HepG2 (cell line): ENCODE measurements at regions not wholly inside any gene's neighbourhood (a gene's known extent, or its start where the extent isn't known, plus 50 kb on each side); places are given as distances from the start of the nearest gene placed in this dataset.

Experiments
- ATAC-seq: fragments of 200-7000 bp; cut with Tn5 transposase; 3 replicates; pipeline ENCODE4 v1.9.1; 2020; ENCODE audit warnings: mild to moderate bottlenecking, moderate library complexity
- BruUV-seq: library from RNA; stranded (reverse); fragments of 400-500 nt; replicated peaks from 2 replicates; lab custom pipeline; 2021; lab: Mats Ljungman, UMichigan
- CTCF ChIA-PET: fragments of 300-600 bp; formaldehyde crosslinking; extraction: SDS; loops from one replicate; lab custom pipeline; 2021; ENCODE audit warnings: low total read pairs, inconsistent platforms, low intra/inter-chr PET ratio; lab: Yijun Ruan, JAX
- POLR2A ChIA-PET: fragments of 350-600 bp; sonication (Branson Sonifier 250); formaldehyde crosslinking; loops from one replicate; lab custom pipeline; 2020; ENCODE audit warnings: antibody characterized with exemption, inconsistent platforms; lab: Yijun Ruan, JAX
- DNase-seq: peaks from one replicate; pipeline ENCODE4 v3.0.0-alpha.2; 2015; ENCODE audit warnings: low spot score
- FAIRE-seq: peaks from 3 replicates; lab custom pipeline; 2011; peaks lifted over from hg19 to GRCh38; lab: Jason Lieb, UNC
- H2AFZ ChIP-seq: one replicate; pipeline ENCODE4 v1.6.1; 2011; ENCODE audit warnings: low read length, inconsistent platforms
- H3K27ac ChIP-seq: fragments of 300-600 bp; 3 replicates; pipeline ENCODE4 v1.8.0; 2011; ENCODE audit warnings: mixed run types, mild to moderate bottlenecking, mixed read lengths, low read length, inconsistent platforms; ENCODE audit not compliant: insufficient read depth; ENCODE audit errors: extremely low read length
- H3K27me3 ChIP-seq, 2 experiments: fragments of 200-600 bp in 1 of 2; 2 replicates in 1 of 2; 3 replicates in 1 of 2; pipeline versions ENCODE4 v1.6.0 to v1.8.0; 2011; ENCODE audit warnings: low read length in 2 of 2, mild to moderate bottlenecking in 2 of 2, moderate library complexity in 2 of 2, inconsistent platforms in 1 of 2; ENCODE audit not compliant: insufficient read depth in 2 of 2, control insufficient read depth in 1 of 2
- H3K36me3 ChIP-seq, 2 experiments: fragments of 200-600 bp in 1 of 2; replicated peaks in 1 of 2; 2 replicates in 1 of 2; 3 replicates in 1 of 2; pipeline versions ENCODE4 v1.5.1 to v1.8.0; 2011; ENCODE audit warnings: low read length in 2 of 2, inconsistent platforms in 1 of 2; ENCODE audit not compliant: insufficient read depth in 2 of 2, control insufficient read depth in 1 of 2
- H3K4me1 ChIP-seq: 2 replicates; pipeline ENCODE4 v1.5.1; 2012; ENCODE audit warnings: low read length, inconsistent platforms; ENCODE audit not compliant: insufficient read depth
- H3K4me2 ChIP-seq: 2 replicates; pipeline ENCODE4 v1.6.0; 2011; ENCODE audit warnings: low read depth, low read length, inconsistent platforms
- H3K4me3 ChIP-seq, 3 experiments: fragments of 200-600 bp in 1 of 3; sonication (generic), shearing (Covaris generic) in 1 of 3; replicated peaks in 1 of 3; 2 replicates each; pipeline ENCODE4 v1.5.1; 2011 to 2016; ENCODE audit warnings: low read length in 3 of 3, inconsistent platforms in 2 of 3, low read depth in 2 of 3, mild to moderate bottlenecking in 2 of 3, control low read depth in 1 of 3, mixed read lengths in 1 of 3; ENCODE audit not compliant: insufficient read depth in 1 of 3
- H3K79me2 ChIP-seq: one replicate; pipeline ENCODE4 v1.6.1; 2011; ENCODE audit warnings: low read length, inconsistent platforms; ENCODE audit not compliant: insufficient read depth
- H3K9ac ChIP-seq: 2 replicates; pipeline ENCODE4 v1.6.0; 2011; ENCODE audit warnings: mild to moderate bottlenecking, low read depth, low read length, inconsistent platforms; ENCODE audit not compliant: insufficient read depth
- H3K9me3 ChIP-seq: 2 replicates; pipeline ENCODE4 v1.5.1; 2012; ENCODE audit warnings: mild to moderate bottlenecking, low read length
- H4K20me1 ChIP-seq: 2 replicates; pipeline ENCODE4 v1.6.0; 2011; ENCODE audit warnings: inconsistent platforms, mild to moderate bottlenecking, low read length, moderate library complexity; ENCODE audit not compliant: insufficient read depth
- ATF7-NPFF ChIP-seq: sonication (generic); formaldehyde crosslinking; IDR thresholded peaks from 2 replicates; pipeline ENCODE4 v1.8.1; 2023; ENCODE audit warnings: mild to moderate bottlenecking, low read depth, missing genetic modification reagents, moderate library complexity
- KLF12 ChIP-seq: sonication (generic); formaldehyde crosslinking; IDR thresholded peaks from 2 replicates; pipeline ENCODE4 v1.4.0; 2020; ENCODE audit warnings: missing genetic modification reagents, borderline replicate concordance
- MED8 ChIP-seq: sonication (generic); formaldehyde crosslinking; IDR thresholded peaks from 2 replicates; pipeline ENCODE4 v1.8.1; 2023; ENCODE audit warnings: mild to moderate bottlenecking, missing genetic modification reagents; ENCODE audit not compliant: insufficient replicate concordance
- MEIS2 ChIP-seq: sonication (generic); formaldehyde crosslinking; IDR thresholded peaks from 2 replicates; pipeline ENCODE4 v1.9.0; 2021; ENCODE audit warnings: mild to moderate bottlenecking, missing genetic modification reagents
- NFE2 ChIP-seq: sonication (generic); formaldehyde crosslinking; IDR thresholded peaks from 2 replicates; pipeline ENCODE4 v1.4.0; 2020; ENCODE audit warnings: missing genetic modification reagents
- NFYC ChIP-seq: IDR thresholded peaks from 2 replicates; pipeline ENCODE4 v1.6.1; 2016; ENCODE audit warnings: missing genetic modification reagents, missing compliant biosample characterization
- ONECUT2 ChIP-seq: sonication (generic); formaldehyde crosslinking; IDR thresholded peaks from 2 replicates; pipeline ENCODE4 v1.4.0; 2020; ENCODE audit warnings: missing genetic modification reagents
- RBM39 ChIP-seq: fragments of 200-400 bp; formaldehyde crosslinking; IDR thresholded peaks from one replicate; pipeline ENCODE4 v1.6.1; 2018; ENCODE audit warnings: antibody characterized with exemption, mild to moderate bottlenecking, low read depth, low read length; ENCODE audit not compliant: poor library complexity, severe bottlenecking
- TBX3 ChIP-seq: fragments of 450-650 bp; IDR thresholded peaks from 2 replicates; pipeline ENCODE4 v1.6.1; 2017; ENCODE audit warnings: antibody characterized with exemption, mild to moderate bottlenecking, inconsistent platforms, borderline replicate concordance
- TGIF2 ChIP-seq: IDR thresholded peaks from 2 replicates; pipeline ENCODE4 v1.6.1; 2016; ENCODE audit warnings: control low read depth, missing compliant biosample characterization
- ZNF256 ChIP-seq: sonication (generic); formaldehyde crosslinking; conservative IDR thresholded peaks from 2 replicates; pipeline ENCODE4 v1.4.0; 2020; ENCODE audit warnings: missing genetic modification reagents
- ZNF557 ChIP-seq: sonication (generic); formaldehyde crosslinking; IDR thresholded peaks from 2 replicates; pipeline ENCODE4 v1.4.0; 2020; ENCODE audit warnings: missing genetic modification reagents
- WGBS: methylation state at CpG from one replicate; pipeline ENCODE4 v1.1.6; 2017; ENCODE audit warnings: low lambda C conversion rate; 5-methylcytosine and 5-hydroxymethylcytosine counted together
- in situ Hi-C: cut with HindIII; loops from 2 replicates; pipeline ENCODE4 v1.10.0; 2017; ENCODE audit warnings: low pct_unique_long_range_greater_than_20kb; ENCODE audit not compliant: extremely low pct_ligation_motif_present
- intact Hi-C: fragments of 100-400 bp; cut with micrococcal nuclease; formaldehyde crosslinking; loops from one replicate; pipeline ENCODE4 v1.10.0; 2022; ENCODE audit not compliant: unreplicated experiment
- TF ChIP-seq, protein P1 (sequence below): sonication (generic); formaldehyde crosslinking; IDR thresholded peaks from 2 replicates; pipeline ENCODE4 v1.5.0; 2020; ENCODE audit warnings: missing genetic modification reagents, mild to moderate bottlenecking, borderline replicate concordance
- TF ChIP-seq, protein P2 (sequence below): sonication (generic); formaldehyde crosslinking; IDR thresholded peaks from 2 replicates; pipeline ENCODE4 v1.5.0; 2020; ENCODE audit warnings: missing genetic modification reagents

DNA sequence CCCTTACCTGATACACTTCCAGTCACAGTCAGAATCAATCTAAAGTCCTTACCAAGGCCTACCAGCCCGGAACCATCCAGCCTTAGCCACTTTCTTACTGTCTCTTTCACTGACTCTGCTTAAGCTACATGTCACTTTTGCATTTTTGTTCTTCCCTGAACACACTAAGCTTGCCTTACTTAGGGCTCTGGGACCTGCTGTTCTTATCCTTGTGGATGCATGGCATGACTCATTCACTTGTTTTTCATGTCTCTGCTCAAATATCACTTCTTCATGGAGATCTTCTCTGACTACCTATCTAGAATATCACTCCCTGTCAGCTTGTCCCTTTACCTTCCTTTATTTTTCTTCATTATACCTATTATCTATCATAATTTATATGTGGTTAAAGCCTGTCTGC lies 65.6 kb upstream of the ZDHHC17 start:
- in situ Hi-C loops (no loop called here), intact Hi-C loops (no loop called here)
- 10% methylated on average over 1 of the region's 1 CpG for WGBS
- Histone ChIP-seq H3K27me3 (peaks cover 0 to 3% of the 10 kb centered on the region in 2 experiments; a peak in 2 of 5 replicates), H3K4me1 (no peaks in the 10 kb centered on the region), H3K4me3 (no peak overlapping the region), H2AFZ (no peak overlapping the region), H3K9me3 (no peaks in the 10 kb centered on the region), H3K9ac (no peak overlapping the region), H3K27ac (no peak overlapping the region), H3K36me3 (no peaks in the 10 kb centered on the region), H3K4me2 (no peak overlapping the region), H4K20me1 (no peaks in the 10 kb centered on the region), H3K79me2 (no peaks in the 10 kb centered on the region)
- ATAC-seq (no peak), DNase-seq (no peak), FAIRE-seq (no peak)
- TF ChIP-seq TGIF2 (CRISPR knock-in tag), result no peak
- TF ChIP-seq ZNF256, result no peak
- TF ChIP-seq KLF12 (CRISPR knock-in tag), result no peak
- TF ChIP-seq RBM39, result no peak
- TF ChIP-seq NFE2 (CRISPR knock-in tag), result no peak
- no peak for TF ChIP-seq ATF7-NPFF
- no peak for TF ChIP-seq MEIS2
- TF ChIP-seq, protein P1, sequence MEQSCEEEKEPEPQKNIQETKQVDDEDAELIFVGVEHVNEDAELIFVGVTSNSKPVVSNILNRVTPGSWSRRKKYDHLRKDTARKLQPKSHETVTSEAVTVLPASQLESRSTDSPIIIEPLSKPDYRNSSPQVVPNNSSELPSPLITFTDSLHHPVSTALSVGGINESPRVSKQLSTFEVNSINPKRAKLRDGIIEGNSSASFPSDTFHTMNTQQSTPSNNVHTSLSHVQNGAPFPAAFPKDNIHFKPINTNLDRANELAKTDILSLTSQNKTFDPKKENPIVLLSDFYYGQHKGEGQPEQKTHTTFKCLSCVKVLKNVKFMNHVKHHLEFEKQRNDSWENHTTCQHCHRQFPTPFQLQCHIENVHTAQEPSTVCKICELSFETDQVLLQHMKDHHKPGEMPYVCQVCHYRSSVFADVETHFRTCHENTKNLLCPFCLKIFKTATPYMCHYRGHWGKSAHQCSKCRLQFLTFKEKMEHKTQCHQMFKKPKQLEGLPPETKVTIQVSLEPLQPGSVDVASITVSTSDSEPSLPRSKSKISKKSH (CRISPR knock-in tag), result no peak
- no peak for TF ChIP-seq ZNF557
- no peak for TF ChIP-seq MED8
- no peak for TF ChIP-seq ONECUT2
- TF ChIP-seq NFYC (CRISPR knock-in tag), result no peak
- TF ChIP-seq, protein P2, sequence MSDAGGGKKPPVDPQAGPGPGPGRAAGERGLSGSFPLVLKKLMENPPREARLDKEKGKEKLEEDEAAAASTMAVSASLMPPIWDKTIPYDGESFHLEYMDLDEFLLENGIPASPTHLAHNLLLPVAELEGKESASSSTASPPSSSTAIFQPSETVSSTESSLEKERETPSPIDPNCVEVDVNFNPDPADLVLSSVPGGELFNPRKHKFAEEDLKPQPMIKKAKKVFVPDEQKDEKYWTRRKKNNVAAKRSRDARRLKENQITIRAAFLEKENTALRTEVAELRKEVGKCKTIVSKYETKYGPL, result no peak
- no peak for TF ChIP-seq TBX3
- ChIA-PET POLR2A (no interaction called here), CTCF (no interaction called here)
- no TSS peak for BruUV-seq
